ENCODE measurements at regions not wholly inside any gene's neighbourhood (a gene's known extent, or its start where the extent isn't known, plus 50 kb on each side); places are given as distances from the start of the nearest gene placed in this dataset.
A peak's percentile ranks its signal among the peaks of the same experiment; 100 is the strongest.

DNA sequence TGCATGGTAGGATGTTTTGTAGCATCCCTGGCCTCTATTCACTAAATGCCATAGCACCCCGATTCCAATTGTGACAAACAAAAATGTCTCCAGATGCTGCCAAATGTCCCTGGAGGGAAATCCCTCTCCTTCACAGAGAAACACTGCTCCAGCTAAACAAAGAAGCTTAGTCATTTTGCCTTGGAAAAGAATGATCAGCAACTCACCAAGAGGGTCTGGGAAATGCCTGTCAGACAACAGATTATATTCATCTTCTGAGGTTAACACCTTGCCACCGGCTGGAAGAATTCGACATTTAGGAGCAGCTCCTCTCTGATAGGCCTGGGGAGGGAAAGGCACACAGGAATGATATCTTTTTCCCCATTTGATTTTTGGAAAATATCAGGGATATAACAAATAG is 84.4 kb downstream of the NIBAN1 start:
- Histone ChIP-seq H3K27ac (ENCODE audit: insufficient read depth, low read length) (no peak overlapping the region), H2AFZ (ENCODE audit: low read length) (no peak overlapping the region), H3K4me1 (ENCODE audit: control insufficient read depth, extremely low read depth, insufficient read depth, low read length) (peaks cover 5% of the 10 kb centered on the region), H3K9me3 (ENCODE audit: control insufficient read depth, insufficient read depth, low read depth, low read length) (no peaks in the 10 kb centered on the region), H3K9ac (ENCODE audit: insufficient read depth, low read length) (no peak overlapping the region), H3K4me3 (replicated peaks in 1 of 4; ENCODE audit: control extremely low read depth in 1 of 4, insufficient read depth in 1 of 4, low read depth in 3 of 4, low read length in 4 of 4) (no peak overlapping the region), H3K79me2 (ENCODE audit: control insufficient read depth, insufficient read depth, low read length) (no peaks in the 10 kb centered on the region), H4K20me1 (ENCODE audit: control insufficient read depth, extremely low read depth, insufficient read depth, low read length) (no peaks in the 10 kb centered on the region), H3K27me3 (ENCODE audit: control insufficient read depth, insufficient read depth, low read length) (no peaks in the 10 kb centered on the region), H3K36me3 (ENCODE audit: control insufficient read depth, insufficient read depth, low read length) (no peaks in the 10 kb centered on the region), H3K4me2 (ENCODE audit: extremely low read depth, insufficient read depth, low read length) (no peak overlapping the region)
- DNase-seq (ENCODE audit: low read depth in 2 of 2): peak in 1 of 2 donors; percentile 43
- TF ChIP-seq, protein P1, sequence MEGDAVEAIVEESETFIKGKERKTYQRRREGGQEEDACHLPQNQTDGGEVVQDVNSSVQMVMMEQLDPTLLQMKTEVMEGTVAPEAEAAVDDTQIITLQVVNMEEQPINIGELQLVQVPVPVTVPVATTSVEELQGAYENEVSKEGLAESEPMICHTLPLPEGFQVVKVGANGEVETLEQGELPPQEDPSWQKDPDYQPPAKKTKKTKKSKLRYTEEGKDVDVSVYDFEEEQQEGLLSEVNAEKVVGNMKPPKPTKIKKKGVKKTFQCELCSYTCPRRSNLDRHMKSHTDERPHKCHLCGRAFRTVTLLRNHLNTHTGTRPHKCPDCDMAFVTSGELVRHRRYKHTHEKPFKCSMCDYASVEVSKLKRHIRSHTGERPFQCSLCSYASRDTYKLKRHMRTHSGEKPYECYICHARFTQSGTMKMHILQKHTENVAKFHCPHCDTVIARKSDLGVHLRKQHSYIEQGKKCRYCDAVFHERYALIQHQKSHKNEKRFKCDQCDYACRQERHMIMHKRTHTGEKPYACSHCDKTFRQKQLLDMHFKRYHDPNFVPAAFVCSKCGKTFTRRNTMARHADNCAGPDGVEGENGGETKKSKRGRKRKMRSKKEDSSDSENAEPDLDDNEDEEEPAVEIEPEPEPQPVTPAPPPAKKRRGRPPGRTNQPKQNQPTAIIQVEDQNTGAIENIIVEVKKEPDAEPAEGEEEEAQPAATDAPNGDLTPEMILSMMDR (conservative IDR thresholded peaks at IDR 0.05 in 1 of 2, IDR thresholded peaks at IDR 0.05 in 1 of 2; ENCODE audit: low read depth in 1 of 2, low read length in 2 of 2): no peak
- no peak for TF ChIP-seq EZH2 (IDR thresholded peaks at IDR 0.05; ENCODE audit: low read length, missing control alignments)

DNA sequence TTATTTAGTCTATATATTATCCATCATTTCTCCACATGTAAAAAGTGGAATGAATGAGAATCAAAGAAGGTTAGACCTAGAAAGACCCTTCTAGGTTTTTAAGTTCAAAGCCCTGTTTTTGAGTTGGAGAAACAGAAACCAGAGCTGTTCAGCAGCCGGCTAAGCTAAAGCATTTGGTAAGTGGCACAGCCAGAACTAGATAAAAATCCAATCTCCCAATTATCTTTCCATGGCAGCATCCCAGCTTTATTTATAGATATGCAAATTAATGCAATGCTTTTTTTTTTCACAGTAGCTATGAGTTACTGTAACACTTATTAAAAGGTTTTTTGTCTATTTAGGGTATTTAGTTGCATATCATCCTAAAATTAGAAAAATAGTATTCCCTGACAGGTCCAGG is 85.1 kb downstream of the NIBAN1 start:
- H3K27ac ChIP-seq (ENCODE audit: insufficient read depth, low read length): no peak overlapping the region
- H3K4me1 ChIP-seq (ENCODE audit: control insufficient read depth, extremely low read depth, insufficient read depth, low read length): peaks cover 5% of the 10 kb centered on the region
- H3K9ac ChIP-seq (ENCODE audit: insufficient read depth, low read length): no peak overlapping the region
- H2AFZ ChIP-seq (ENCODE audit: low read length): no peak overlapping the region
- no peaks in the 10 kb centered on the region for H3K9me3 ChIP-seq (ENCODE audit: control insufficient read depth, insufficient read depth, low read depth, low read length)
- H3K4me2 ChIP-seq (ENCODE audit: extremely low read depth, insufficient read depth, low read length): no peak overlapping the region
- H3K4me3 ChIP-seq (replicated peaks in 1 of 4; ENCODE audit: control extremely low read depth in 1 of 4, insufficient read depth in 1 of 4, low read depth in 3 of 4, low read length in 4 of 4): no peak overlapping the region
- H3K36me3 ChIP-seq (ENCODE audit: control insufficient read depth, insufficient read depth, low read length): no peaks in the 10 kb centered on the region
- no peaks in the 10 kb centered on the region for H3K79me2 ChIP-seq (ENCODE audit: control insufficient read depth, insufficient read depth, low read length)
- TF ChIP-seq, protein P1 (conservative IDR thresholded peaks at IDR 0.05 in 1 of 2, IDR thresholded peaks at IDR 0.05 in 1 of 2; ENCODE audit: low read depth in 1 of 2, low read length in 2 of 2): no peak
- TF ChIP-seq EZH2 (IDR thresholded peaks at IDR 0.05; ENCODE audit: low read length, missing control alignments): no peak
- H3K27me3 ChIP-seq (ENCODE audit: control insufficient read depth, insufficient read depth, low read length): no peaks in the 10 kb centered on the region
- no peak for DNase-seq (ENCODE audit: low read depth in 2 of 2)
- no peaks in the 10 kb centered on the region for H4K20me1 ChIP-seq (ENCODE audit: control insufficient read depth, extremely low read depth, insufficient read depth, low read length)

DNA sequence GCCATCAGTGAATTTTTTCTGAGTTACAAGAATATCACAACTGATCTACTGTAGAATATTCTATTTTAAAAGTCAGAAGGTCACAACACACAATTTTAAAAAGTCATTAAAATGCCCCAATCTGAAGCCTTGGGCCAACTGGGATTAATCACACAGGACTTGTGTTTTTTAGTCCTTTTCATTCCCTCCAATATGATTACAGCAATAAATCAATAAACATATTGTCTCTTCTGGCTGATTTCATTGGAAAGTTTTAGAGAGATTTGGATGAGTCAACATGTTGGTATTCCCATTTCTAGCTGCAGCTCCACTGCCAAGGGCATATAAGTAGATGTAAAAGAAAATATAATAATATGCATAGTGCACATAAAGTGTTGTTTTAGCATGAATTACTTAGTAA is 85.8 kb downstream of the NIBAN1 start:
- Histone ChIP-seq H3K36me3 (ENCODE audit: control insufficient read depth, insufficient read depth, low read length) (no peaks in the 10 kb centered on the region), H3K9me3 (ENCODE audit: control insufficient read depth, insufficient read depth, low read depth, low read length) (no peaks in the 10 kb centered on the region), H3K4me2 (ENCODE audit: extremely low read depth, insufficient read depth, low read length) (peak overlapping the region; percentile 19), H3K27me3 (ENCODE audit: control insufficient read depth, insufficient read depth, low read length) (no peaks in the 10 kb centered on the region), H3K4me1 (ENCODE audit: control insufficient read depth, extremely low read depth, insufficient read depth, low read length) (peaks cover 5% of the 10 kb centered on the region), H2AFZ (ENCODE audit: low read length) (no peak overlapping the region), H3K79me2 (ENCODE audit: control insufficient read depth, insufficient read depth, low read length) (no peaks in the 10 kb centered on the region), H3K4me3 (replicated peaks in 1 of 4; ENCODE audit: control extremely low read depth in 1 of 4, insufficient read depth in 1 of 4, low read depth in 3 of 4, low read length in 4 of 4) (no peak overlapping the region), H4K20me1 (ENCODE audit: control insufficient read depth, extremely low read depth, insufficient read depth, low read length) (no peaks in the 10 kb centered on the region), H3K9ac (ENCODE audit: insufficient read depth, low read length) (no peak overlapping the region), H3K27ac (ENCODE audit: insufficient read depth, low read length) (no peak overlapping the region)
- no peak for TF ChIP-seq EZH2 (IDR thresholded peaks at IDR 0.05; ENCODE audit: low read length, missing control alignments)
- TF ChIP-seq, protein P1 (conservative IDR thresholded peaks at IDR 0.05 in 1 of 2, IDR thresholded peaks at IDR 0.05 in 1 of 2; ENCODE audit: low read depth in 1 of 2, low read length in 2 of 2): no peak
- DNase-seq (ENCODE audit: low read depth in 2 of 2): peak; percentile 76 to 84

All from fibroblast of lung (primary cell).